ENCODE measurements at regions not wholly inside any gene's neighbourhood (a gene's known extent, or its start where the extent isn't known, plus 50 kb on each side); places are given as distances from the start of the nearest gene placed in this dataset.

DNA sequence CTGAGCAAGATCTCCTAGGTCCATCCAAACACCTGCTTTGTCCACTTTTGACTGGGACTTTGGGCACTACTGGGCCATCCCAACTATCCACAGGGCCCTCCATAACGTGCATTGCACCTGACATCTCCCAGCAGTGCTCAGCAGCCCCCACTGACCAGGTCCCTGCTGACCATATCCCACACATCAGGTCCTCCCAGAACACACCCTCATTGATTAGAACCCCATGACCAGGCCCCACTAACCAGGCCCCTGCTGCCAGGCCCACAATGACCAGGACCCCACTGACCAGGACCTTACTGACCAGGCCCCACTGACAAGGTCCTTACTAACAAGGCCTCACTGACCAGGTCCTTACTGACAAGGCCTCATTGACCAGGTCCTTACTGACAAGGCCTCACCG lies 93.9 kb upstream of the CTSV start:
- no peak for TF ChIP-seq POLR2A (IDR thresholded peaks at IDR 0.05; ENCODE audit: low read depth)
- TF ChIP-seq, protein P1, sequence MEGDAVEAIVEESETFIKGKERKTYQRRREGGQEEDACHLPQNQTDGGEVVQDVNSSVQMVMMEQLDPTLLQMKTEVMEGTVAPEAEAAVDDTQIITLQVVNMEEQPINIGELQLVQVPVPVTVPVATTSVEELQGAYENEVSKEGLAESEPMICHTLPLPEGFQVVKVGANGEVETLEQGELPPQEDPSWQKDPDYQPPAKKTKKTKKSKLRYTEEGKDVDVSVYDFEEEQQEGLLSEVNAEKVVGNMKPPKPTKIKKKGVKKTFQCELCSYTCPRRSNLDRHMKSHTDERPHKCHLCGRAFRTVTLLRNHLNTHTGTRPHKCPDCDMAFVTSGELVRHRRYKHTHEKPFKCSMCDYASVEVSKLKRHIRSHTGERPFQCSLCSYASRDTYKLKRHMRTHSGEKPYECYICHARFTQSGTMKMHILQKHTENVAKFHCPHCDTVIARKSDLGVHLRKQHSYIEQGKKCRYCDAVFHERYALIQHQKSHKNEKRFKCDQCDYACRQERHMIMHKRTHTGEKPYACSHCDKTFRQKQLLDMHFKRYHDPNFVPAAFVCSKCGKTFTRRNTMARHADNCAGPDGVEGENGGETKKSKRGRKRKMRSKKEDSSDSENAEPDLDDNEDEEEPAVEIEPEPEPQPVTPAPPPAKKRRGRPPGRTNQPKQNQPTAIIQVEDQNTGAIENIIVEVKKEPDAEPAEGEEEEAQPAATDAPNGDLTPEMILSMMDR (IDR thresholded peaks at IDR 0.05), result no peak
- TF ChIP-seq EP300 (IDR thresholded peaks at IDR 0.05), result no peak
- TF ChIP-seq POLR2AphosphoS5 (IDR thresholded peaks at IDR 0.05), result no peak

Data from esophagus muscularis mucosa (tissue), 4 donors.